ENCODE measurements at regions not wholly inside any gene's neighbourhood (a gene's known extent, or its start where the extent isn't known, plus 50 kb on each side); places are given as distances from the start of the nearest gene placed in this dataset.

DNA sequence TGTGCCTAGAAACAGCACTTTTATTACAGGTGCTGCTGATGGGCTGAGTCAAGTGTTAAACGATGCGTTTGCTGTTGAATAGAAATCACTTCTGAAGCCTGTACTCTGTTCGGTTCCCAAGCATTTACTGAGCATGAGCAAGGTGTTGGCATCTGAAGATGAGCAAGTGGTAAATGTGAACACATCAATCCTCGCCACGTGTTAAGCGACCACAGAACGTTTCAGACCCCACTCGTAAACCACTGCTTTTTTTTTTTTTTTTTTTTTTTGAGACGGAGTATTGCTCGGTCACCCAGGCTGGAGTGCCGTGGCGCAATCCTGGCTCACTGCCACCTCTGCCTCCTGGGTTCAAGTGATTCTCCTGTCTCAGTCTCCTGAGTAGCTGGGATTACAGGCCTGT lies 241.2 kb downstream of the SETD4 start:
- Mint-ChIP-seq H3K36me3 (ENCODE audit: low read depth) (no peaks in the 10 kb centered on the region), H3K4me1 (no peaks in the 10 kb centered on the region), H3K4me3 (no peak overlapping the region), H3K27me3 (ENCODE audit: low read depth) (no peaks in the 10 kb centered on the region), H3K27ac (ENCODE audit: unreplicated experiment) (no peak overlapping the region), H3K9me3 (peaks cover 3% of the 10 kb centered on the region)
- no peak for DNase-seq (ENCODE audit: low read depth, low spot score)
- TF ChIP-seq, protein P1, sequence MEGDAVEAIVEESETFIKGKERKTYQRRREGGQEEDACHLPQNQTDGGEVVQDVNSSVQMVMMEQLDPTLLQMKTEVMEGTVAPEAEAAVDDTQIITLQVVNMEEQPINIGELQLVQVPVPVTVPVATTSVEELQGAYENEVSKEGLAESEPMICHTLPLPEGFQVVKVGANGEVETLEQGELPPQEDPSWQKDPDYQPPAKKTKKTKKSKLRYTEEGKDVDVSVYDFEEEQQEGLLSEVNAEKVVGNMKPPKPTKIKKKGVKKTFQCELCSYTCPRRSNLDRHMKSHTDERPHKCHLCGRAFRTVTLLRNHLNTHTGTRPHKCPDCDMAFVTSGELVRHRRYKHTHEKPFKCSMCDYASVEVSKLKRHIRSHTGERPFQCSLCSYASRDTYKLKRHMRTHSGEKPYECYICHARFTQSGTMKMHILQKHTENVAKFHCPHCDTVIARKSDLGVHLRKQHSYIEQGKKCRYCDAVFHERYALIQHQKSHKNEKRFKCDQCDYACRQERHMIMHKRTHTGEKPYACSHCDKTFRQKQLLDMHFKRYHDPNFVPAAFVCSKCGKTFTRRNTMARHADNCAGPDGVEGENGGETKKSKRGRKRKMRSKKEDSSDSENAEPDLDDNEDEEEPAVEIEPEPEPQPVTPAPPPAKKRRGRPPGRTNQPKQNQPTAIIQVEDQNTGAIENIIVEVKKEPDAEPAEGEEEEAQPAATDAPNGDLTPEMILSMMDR (conservative IDR thresholded peaks at IDR 0.05): no peak

DNA sequence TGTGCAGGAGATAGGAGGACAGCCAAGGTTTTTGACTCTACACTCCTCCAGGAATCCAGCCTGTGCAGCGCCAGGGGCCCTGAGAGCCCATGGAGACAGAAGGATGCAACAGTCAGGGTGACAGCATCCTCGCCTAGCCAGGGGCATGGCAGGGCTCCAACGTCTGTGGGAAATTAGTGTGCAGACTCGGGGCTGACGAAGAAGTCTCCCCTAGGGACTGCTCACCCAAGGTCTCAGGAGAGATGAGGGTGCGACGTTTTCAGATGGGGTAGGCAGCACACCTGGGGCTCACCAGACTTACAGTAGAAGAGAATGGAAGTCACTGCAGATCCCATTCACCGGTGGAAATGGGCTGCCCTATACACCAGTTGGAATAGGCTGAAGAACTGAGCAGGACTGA lies 241.7 kb downstream of the SETD4 start:
- TF ChIP-seq, protein P1 (conservative IDR thresholded peaks at IDR 0.05): no peak
- no peak overlapping the region for H3K27ac Mint-ChIP-seq (ENCODE audit: unreplicated experiment)
- no peak overlapping the region for H3K4me3 Mint-ChIP-seq
- no peak for DNase-seq (ENCODE audit: low read depth, low spot score)
- H3K9me3 Mint-ChIP-seq: no peaks in the 10 kb centered on the region
- H3K27me3 Mint-ChIP-seq (ENCODE audit: low read depth): no peaks in the 10 kb centered on the region
- H3K36me3 Mint-ChIP-seq (ENCODE audit: low read depth): no peaks in the 10 kb centered on the region
- no peaks in the 10 kb centered on the region for H3K4me1 Mint-ChIP-seq

DNA sequence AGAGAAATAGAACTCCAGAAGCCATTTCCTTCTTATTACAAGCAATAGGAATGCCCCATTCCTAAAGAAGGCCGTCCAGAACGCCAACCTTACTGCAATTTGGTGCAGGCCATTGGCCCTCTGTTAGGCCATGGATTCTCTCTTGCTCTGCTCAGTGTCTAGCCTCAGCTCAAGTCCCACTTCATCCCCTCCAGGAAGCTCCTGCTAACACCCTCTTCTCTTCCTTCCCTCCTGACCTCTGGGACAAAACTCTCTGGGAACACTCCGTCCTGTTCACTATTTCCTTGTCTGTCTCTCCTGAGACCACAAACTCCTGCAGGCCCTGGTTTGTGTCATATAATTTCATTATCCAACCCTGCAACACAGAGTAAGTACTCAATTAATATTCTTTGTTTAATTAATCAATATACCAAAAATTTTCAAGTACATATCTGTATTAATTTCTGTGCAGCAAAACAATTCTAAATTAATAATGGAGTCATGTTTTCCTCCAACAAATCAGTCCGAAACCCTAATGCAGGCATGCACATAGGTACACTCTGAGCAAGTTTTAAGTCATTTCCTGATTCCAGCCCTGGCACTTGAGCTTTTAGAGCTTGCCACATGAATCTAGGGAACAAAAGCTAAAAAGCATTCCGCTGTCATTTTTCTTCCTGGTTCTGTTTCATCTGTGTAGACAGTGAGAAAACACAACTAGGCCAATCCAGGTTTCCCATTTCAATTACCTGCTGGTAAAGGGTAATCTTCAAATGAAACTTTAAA lies 245.3 kb downstream of the SETD4 start:
- Mint-ChIP-seq H3K36me3 (ENCODE audit: low read depth) (no peaks in the 10 kb centered on the region), H3K27ac (ENCODE audit: unreplicated experiment) (no peak overlapping the region)

DNA sequence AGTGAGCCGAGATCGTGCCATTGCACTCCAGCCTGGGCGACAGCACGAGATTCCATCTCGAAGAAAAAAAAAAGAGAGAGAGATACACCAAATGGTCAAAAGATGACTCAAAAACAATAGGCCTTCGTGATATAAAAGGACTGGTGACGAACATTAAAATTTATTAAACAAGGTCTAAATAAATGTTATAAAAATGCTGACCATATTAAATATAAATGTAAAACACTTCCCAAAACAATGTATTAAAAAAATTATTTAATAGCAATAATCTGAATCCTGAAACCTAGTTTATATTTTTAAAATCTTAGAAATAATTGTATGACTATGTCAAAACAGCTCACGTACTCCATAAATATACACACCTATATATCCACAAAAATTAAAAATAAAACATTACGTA lies 247.6 kb downstream of the SETD4 start:
- peaks cover 6% of the 10 kb centered on the region for H3K9me3 Mint-ChIP-seq
- no peak for DNase-seq (ENCODE audit: low read depth, low spot score)
- TF ChIP-seq, protein P1 (conservative IDR thresholded peaks at IDR 0.05): no peak
- no peak overlapping the region for H3K27ac Mint-ChIP-seq (ENCODE audit: unreplicated experiment)
- peaks cover 3% of the 10 kb centered on the region for H3K27me3 Mint-ChIP-seq (ENCODE audit: low read depth)
- no peak overlapping the region for H3K4me3 Mint-ChIP-seq
- no peaks in the 10 kb centered on the region for H3K36me3 Mint-ChIP-seq (ENCODE audit: low read depth)
- H3K4me1 Mint-ChIP-seq: peaks cover 14% of the 10 kb centered on the region

More for the DNA sequence above, 245.3 kb downstream of the SETD4 start:
- Mint-ChIP-seq H3K9me3 (peaks cover 4% of the 10 kb centered on the region), H3K4me3 (no peak overlapping the region), H3K27me3 (ENCODE audit: low read depth) (peaks cover 3% of the 10 kb centered on the region), H3K4me1 (peaks cover 14% of the 10 kb centered on the region)
- DNase-seq (ENCODE audit: low read depth, low spot score): no peak
- TF ChIP-seq, protein P1 (conservative IDR thresholded peaks at IDR 0.05): no peak

DNA sequence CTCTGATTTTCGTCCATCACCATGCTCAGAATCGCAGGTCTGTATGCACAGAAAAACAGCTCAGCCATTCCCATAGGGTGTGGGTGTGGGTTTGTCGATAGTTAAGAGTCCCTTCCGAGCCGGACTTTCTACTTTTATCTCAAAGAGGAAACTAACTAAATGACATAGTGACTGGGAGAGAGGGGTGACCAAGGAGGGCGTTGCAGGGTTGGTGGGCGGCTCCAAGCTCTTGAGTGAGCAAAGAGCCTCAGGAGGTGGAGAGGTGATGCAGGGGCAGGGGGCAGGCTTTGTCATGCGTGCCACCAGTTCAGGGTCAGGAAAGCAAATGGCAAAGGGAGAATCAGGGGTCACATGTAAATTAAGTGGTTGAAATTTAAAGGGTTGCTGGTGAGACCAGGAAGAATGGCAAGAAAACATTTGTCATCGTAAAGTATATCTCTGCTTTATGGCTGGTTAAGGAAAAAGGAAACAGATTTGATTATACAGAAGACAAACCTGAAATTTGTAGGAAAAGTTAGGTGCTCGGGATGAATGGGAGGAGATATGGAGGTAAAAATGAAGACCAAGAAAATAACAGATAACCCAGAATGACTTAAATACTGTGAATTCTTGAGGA lies 249.0 kb downstream of the SETD4 start:
- H3K36me3 Mint-ChIP-seq (ENCODE audit: low read depth): no peaks in the 10 kb centered on the region
- TF ChIP-seq, protein P1 (conservative IDR thresholded peaks at IDR 0.05): no peak
- H3K4me1 Mint-ChIP-seq: peaks cover 14% of the 10 kb centered on the region
- no peak for DNase-seq (ENCODE audit: low read depth, low spot score)
- no peak overlapping the region for H3K27ac Mint-ChIP-seq (ENCODE audit: unreplicated experiment)
- H3K4me3 Mint-ChIP-seq: no peak overlapping the region
- peaks cover 6% of the 10 kb centered on the region for H3K9me3 Mint-ChIP-seq
- peaks cover 3% of the 10 kb centered on the region for H3K27me3 Mint-ChIP-seq (ENCODE audit: low read depth)
